ENCODE measurements at regions not wholly inside any gene's neighbourhood (a gene's known extent, or its start where the extent isn't known, plus 50 kb on each side); places are given as distances from the start of the nearest gene placed in this dataset.

- TF ChIP-seq CTCF (IDR thresholded peaks at IDR 0.05; ENCODE audit: low read length) (no peak), EZH2 (IDR thresholded peaks at IDR 0.05; ENCODE audit: borderline replicate concordance, low read length) (no peak)
Measured at GRCh38 chr7:145431834-145432233, 596.0 kb upstream of the TPK1 start.

All from OCI-LY1 (cell line).